ENCODE measurements at regions not wholly inside any gene's neighbourhood (a gene's known extent, or its start where the extent isn't known, plus 50 kb on each side); places are given as distances from the start of the nearest gene placed in this dataset.

- 84 to 87% methylated on average over 9 to 11 of the region's 13 CpGs for WGBS, 2 experiments (ENCODE audit: insufficient coverage in 2 of 2)
- H3K27ac ChIP-seq (ENCODE audit: low read depth, low read length, severe bottlenecking): no peak overlapping the region
- no peaks in the 10 kb centered on the region for H3K9me3 ChIP-seq (ENCODE audit: control insufficient read depth, low read length)
- H3K4me1 ChIP-seq (ENCODE audit: control insufficient read depth, insufficient read depth, low read length, poor library complexity, severe bottlenecking): peaks cover 5% of the 10 kb centered on the region
- H3K4me3 ChIP-seq (ENCODE audit: extremely low read depth, insufficient read depth, low read length, poor library complexity, severe bottlenecking): no peak overlapping the region
- no peaks in the 10 kb centered on the region for H3K36me3 ChIP-seq (ENCODE audit: control insufficient read depth, insufficient read depth, low read length)
These were observed 307.6 kb downstream of the QKI start for GRCh38 chr6:163721922-163722692.

- Histone ChIP-seq H3K4me1 (ENCODE audit: control insufficient read depth, insufficient read depth, low read length, poor library complexity, severe bottlenecking) (peaks cover 7% of the 10 kb centered on the region), H3K4me3 (ENCODE audit: extremely low read depth, insufficient read depth, low read length, poor library complexity, severe bottlenecking) (no peak overlapping the region), H3K9me3 (ENCODE audit: control insufficient read depth, low read length) (no peaks in the 10 kb centered on the region), H3K27ac (ENCODE audit: low read depth, low read length, severe bottlenecking) (no peak overlapping the region), H3K36me3 (ENCODE audit: control insufficient read depth, insufficient read depth, low read length) (no peaks in the 10 kb centered on the region)
- no CpG with 5 or more reads among the region's 1 CpG for WGBS, 2 experiments (ENCODE audit: insufficient coverage in 2 of 2)
These were observed 306.9 kb downstream of the QKI start for GRCh38 chr6:163721435-163721834.

GRCh38 chr6:163720460-163721235, 306.1 kb downstream of the QKI start:
- Histone ChIP-seq H3K27ac (ENCODE audit: low read depth, low read length, severe bottlenecking) (no peak overlapping the region), H3K4me3 (ENCODE audit: extremely low read depth, insufficient read depth, low read length, poor library complexity, severe bottlenecking) (no peak overlapping the region), H3K4me1 (ENCODE audit: control insufficient read depth, insufficient read depth, low read length, poor library complexity, severe bottlenecking) (peaks cover 7% of the 10 kb centered on the region), H3K9me3 (ENCODE audit: control insufficient read depth, low read length) (no peaks in the 10 kb centered on the region), H3K36me3 (ENCODE audit: control insufficient read depth, insufficient read depth, low read length) (no peaks in the 10 kb centered on the region)
- WGBS, 2 experiments (ENCODE audit: insufficient coverage in 2 of 2): 72% methylated on average over 2 of the region's 4 CpGs; no CpG with 5 or more reads in 1 of the 2 experiments

- Histone ChIP-seq H3K9me3 (ENCODE audit: control insufficient read depth, low read length) (no peaks in the 10 kb centered on the region), H3K4me3 (ENCODE audit: extremely low read depth, insufficient read depth, low read length, poor library complexity, severe bottlenecking) (no peak overlapping the region), H3K4me1 (ENCODE audit: control insufficient read depth, insufficient read depth, low read length, poor library complexity, severe bottlenecking) (peaks cover 7% of the 10 kb centered on the region), H3K36me3 (ENCODE audit: control insufficient read depth, insufficient read depth, low read length) (no peaks in the 10 kb centered on the region), H3K27ac (ENCODE audit: low read depth, low read length, severe bottlenecking) (no peak overlapping the region)
- WGBS, 2 experiments (ENCODE audit: insufficient coverage in 2 of 2): 93 to 100% methylated on average over 2 to 3 of the region's 5 CpGs
These were observed 305.5 kb downstream of the QKI start for GRCh38 chr6:163720005-163720404.

- H3K9me3 ChIP-seq (ENCODE audit: control insufficient read depth, low read length): no peaks in the 10 kb centered on the region
- no peak overlapping the region for H3K27ac ChIP-seq (ENCODE audit: low read depth, low read length, severe bottlenecking)
- H3K4me3 ChIP-seq (ENCODE audit: extremely low read depth, insufficient read depth, low read length, poor library complexity, severe bottlenecking): no peak overlapping the region
- H3K4me1 ChIP-seq (ENCODE audit: control insufficient read depth, insufficient read depth, low read length, poor library complexity, severe bottlenecking): peaks cover 7% of the 10 kb centered on the region
- WGBS, 2 experiments (ENCODE audit: insufficient coverage in 2 of 2): 86 to 91% methylated on average over 14 to 15 of the region's 20 CpGs
- no peaks in the 10 kb centered on the region for H3K36me3 ChIP-seq (ENCODE audit: control insufficient read depth, insufficient read depth, low read length)
These were observed 304.7 kb downstream of the QKI start for GRCh38 chr6:163719028-163719742.

- Histone ChIP-seq H3K27ac (ENCODE audit: low read depth, low read length, severe bottlenecking) (no peak overlapping the region), H3K36me3 (ENCODE audit: control insufficient read depth, insufficient read depth, low read length) (no peaks in the 10 kb centered on the region), H3K9me3 (ENCODE audit: control insufficient read depth, low read length) (no peaks in the 10 kb centered on the region), H3K4me1 (ENCODE audit: control insufficient read depth, insufficient read depth, low read length, poor library complexity, severe bottlenecking) (peaks cover 7% of the 10 kb centered on the region), H3K4me3 (ENCODE audit: extremely low read depth, insufficient read depth, low read length, poor library complexity, severe bottlenecking) (no peak overlapping the region)
- 100% methylated on average over 1 of the region's 2 CpGs for WGBS, 2 experiments (ENCODE audit: insufficient coverage in 2 of 2)
These were observed 304.0 kb downstream of the QKI start for GRCh38 chr6:163718537-163718936.

GRCh38 chr6:163717106-163717764, 302.7 kb downstream of the QKI start:
- Histone ChIP-seq H3K4me3 (ENCODE audit: extremely low read depth, insufficient read depth, low read length, poor library complexity, severe bottlenecking) (no peak overlapping the region), H3K4me1 (ENCODE audit: control insufficient read depth, insufficient read depth, low read length, poor library complexity, severe bottlenecking) (peaks cover 7% of the 10 kb centered on the region), H3K36me3 (ENCODE audit: control insufficient read depth, insufficient read depth, low read length) (no peaks in the 10 kb centered on the region), H3K27ac (ENCODE audit: low read depth, low read length, severe bottlenecking) (no peak overlapping the region), H3K9me3 (ENCODE audit: control insufficient read depth, low read length) (no peaks in the 10 kb centered on the region)
- 90 to 92% methylated on average over 5 to 8 of the region's 9 CpGs for WGBS, 2 experiments (ENCODE audit: insufficient coverage in 2 of 2)

- WGBS, 2 experiments (ENCODE audit: insufficient coverage in 2 of 2): 61 to 79% methylated on average over 6 of the region's 6 CpGs
- H3K9me3 ChIP-seq (ENCODE audit: control insufficient read depth, low read length): no peaks in the 10 kb centered on the region
- no peak overlapping the region for H3K27ac ChIP-seq (ENCODE audit: low read depth, low read length, severe bottlenecking)
- no peak overlapping the region for H3K4me3 ChIP-seq (ENCODE audit: extremely low read depth, insufficient read depth, low read length, poor library complexity, severe bottlenecking)
- H3K4me1 ChIP-seq (ENCODE audit: control insufficient read depth, insufficient read depth, low read length, poor library complexity, severe bottlenecking): peaks cover 7% of the 10 kb centered on the region
- H3K36me3 ChIP-seq (ENCODE audit: control insufficient read depth, insufficient read depth, low read length): no peaks in the 10 kb centered on the region
These were observed 302.2 kb downstream of the QKI start for GRCh38 chr6:163716690-163717089.

- Histone ChIP-seq H3K4me1 (ENCODE audit: control insufficient read depth, insufficient read depth, low read length, poor library complexity, severe bottlenecking) (peaks cover 7% of the 10 kb centered on the region), H3K4me3 (ENCODE audit: extremely low read depth, insufficient read depth, low read length, poor library complexity, severe bottlenecking) (no peak overlapping the region), H3K27ac (ENCODE audit: low read depth, low read length, severe bottlenecking) (no peak overlapping the region), H3K36me3 (ENCODE audit: control insufficient read depth, insufficient read depth, low read length) (no peaks in the 10 kb centered on the region), H3K9me3 (ENCODE audit: control insufficient read depth, low read length) (no peaks in the 10 kb centered on the region)
- WGBS, 2 experiments (ENCODE audit: insufficient coverage in 2 of 2): 80 to 98% methylated on average over 2 to 6 of the region's 7 CpGs
These were observed 301.3 kb downstream of the QKI start for GRCh38 chr6:163715846-163716245.

- Histone ChIP-seq H3K9me3 (ENCODE audit: control insufficient read depth, low read length) (no peaks in the 10 kb centered on the region), H3K4me1 (ENCODE audit: control insufficient read depth, insufficient read depth, low read length, poor library complexity, severe bottlenecking) (peaks cover 4% of the 10 kb centered on the region), H3K4me3 (ENCODE audit: extremely low read depth, insufficient read depth, low read length, poor library complexity, severe bottlenecking) (no peak overlapping the region), H3K36me3 (ENCODE audit: control insufficient read depth, insufficient read depth, low read length) (no peaks in the 10 kb centered on the region), H3K27ac (ENCODE audit: low read depth, low read length, severe bottlenecking) (no peak overlapping the region)
- WGBS, 2 experiments (ENCODE audit: insufficient coverage in 2 of 2): 91 to 94% methylated on average over 8 to 9 of the region's 10 CpGs
These were observed 299.7 kb downstream of the QKI start for GRCh38 chr6:163714179-163714578.

Measured in mesodermal cell (in vitro differentiated cells).